ENCODE measurements at regions not wholly inside any gene's neighbourhood (a gene's known extent, or its start where the extent isn't known, plus 50 kb on each side); places are given as distances from the start of the nearest gene placed in this dataset.

DNA sequence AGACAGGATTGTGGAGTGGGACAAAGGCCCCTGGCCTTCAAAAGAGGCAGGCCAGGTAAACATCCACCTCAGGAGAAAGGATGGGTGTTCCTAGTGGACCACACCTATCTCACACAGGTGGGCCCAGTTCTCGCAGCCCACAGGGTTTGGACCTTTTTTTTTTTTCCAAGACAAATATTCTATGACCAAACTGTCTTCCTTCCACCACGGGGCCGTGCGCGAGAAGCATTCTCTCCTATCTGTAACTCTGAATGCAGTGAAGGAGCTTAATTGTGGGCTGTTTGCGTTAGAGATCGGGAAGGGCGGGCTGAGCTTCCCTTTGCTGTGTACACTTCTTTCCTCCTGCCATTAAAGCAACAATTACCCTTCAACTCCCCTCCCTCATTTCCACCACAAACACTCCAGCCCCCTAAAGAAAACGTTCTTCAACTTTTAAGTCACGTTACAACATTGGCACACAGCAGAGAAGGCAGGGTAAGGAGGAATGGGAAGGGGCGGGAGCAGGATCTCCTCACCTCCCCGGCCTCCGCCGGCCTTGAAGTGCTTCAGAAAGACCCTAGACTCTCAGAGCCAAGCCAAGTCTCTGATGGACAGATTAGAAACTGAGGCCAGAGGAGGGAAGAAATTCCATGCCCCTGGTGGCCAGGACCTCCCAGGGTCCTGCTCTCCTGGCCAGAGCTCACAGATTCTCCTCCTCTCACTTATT is 238.4 kb downstream of the BUD13 start:
- TF ChIP-seq, protein P1, sequence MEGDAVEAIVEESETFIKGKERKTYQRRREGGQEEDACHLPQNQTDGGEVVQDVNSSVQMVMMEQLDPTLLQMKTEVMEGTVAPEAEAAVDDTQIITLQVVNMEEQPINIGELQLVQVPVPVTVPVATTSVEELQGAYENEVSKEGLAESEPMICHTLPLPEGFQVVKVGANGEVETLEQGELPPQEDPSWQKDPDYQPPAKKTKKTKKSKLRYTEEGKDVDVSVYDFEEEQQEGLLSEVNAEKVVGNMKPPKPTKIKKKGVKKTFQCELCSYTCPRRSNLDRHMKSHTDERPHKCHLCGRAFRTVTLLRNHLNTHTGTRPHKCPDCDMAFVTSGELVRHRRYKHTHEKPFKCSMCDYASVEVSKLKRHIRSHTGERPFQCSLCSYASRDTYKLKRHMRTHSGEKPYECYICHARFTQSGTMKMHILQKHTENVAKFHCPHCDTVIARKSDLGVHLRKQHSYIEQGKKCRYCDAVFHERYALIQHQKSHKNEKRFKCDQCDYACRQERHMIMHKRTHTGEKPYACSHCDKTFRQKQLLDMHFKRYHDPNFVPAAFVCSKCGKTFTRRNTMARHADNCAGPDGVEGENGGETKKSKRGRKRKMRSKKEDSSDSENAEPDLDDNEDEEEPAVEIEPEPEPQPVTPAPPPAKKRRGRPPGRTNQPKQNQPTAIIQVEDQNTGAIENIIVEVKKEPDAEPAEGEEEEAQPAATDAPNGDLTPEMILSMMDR (IDR thresholded peaks at IDR 0.05), result no peak
- TF ChIP-seq EP300 (IDR thresholded peaks at IDR 0.05) (no peak), POLR2AphosphoS5 (IDR thresholded peaks at IDR 0.05) (no peak), POLR2A (IDR thresholded peaks at IDR 0.05) (no peak)
